Naive thymus-derived CD4-positive, alpha-beta T cell (primary cell): ENCODE measurements at regions not wholly inside any gene's neighbourhood (a gene's known extent, or its start where the extent isn't known, plus 50 kb on each side); places are given as distances from the start of the nearest gene placed in this dataset.

ENCODE experiments used
- ATAC-seq: fragments of 150-1000 bp; cut with Tn5 transposase; 2 replicates; pipeline ENCODE4 v1.10.0; 2021; ENCODE audit warnings: mild to moderate bottlenecking, moderate library complexity
- CTCF ChIA-PET: fragments of 350-600 bp; sonication (Branson Sonifier 250); formaldehyde crosslinking; loops from one replicate; lab custom pipeline; 2021; ENCODE audit warnings: antibody characterized with exemption; lab: Charles Lee
- POLR2A ChIA-PET: fragments of 350-600 bp; sonication (Branson Sonifier 250); formaldehyde crosslinking; loops from one replicate; lab custom pipeline; 2021; ENCODE audit warnings: antibody characterized with exemption, inconsistent platforms; lab: Charles Lee
- DNase-seq, 9 donors: peaks; one replicate each; pipeline versions ENCODE4 v3.0.0 to v3.0.0-alpha.2; 2020 to 2022; ENCODE audit warnings: mixed read lengths in 1 of 9
- H3K27ac ChIP-seq: one replicate; pipeline ENCODE4 v1.7.0; 2013; ENCODE audit warnings: mild to moderate bottlenecking, low read depth, low read length, moderate library complexity
- H3K27me3 ChIP-seq, 2 donors: one replicate each; pipeline ENCODE4 v1.7.0; 2013; ENCODE audit warnings: low read length in 2 of 2, mild to moderate bottlenecking in 2 of 2, moderate library complexity in 2 of 2; ENCODE audit not compliant: control insufficient read depth in 2 of 2, insufficient read depth in 2 of 2
- H3K36me3 ChIP-seq, 3 experiments: 1 replicate in 2 of 3; 2 replicates in 1 of 3; pipeline ENCODE4 v1.7.0; 2013; ENCODE audit warnings: low read length in 3 of 3, mild to moderate bottlenecking in 3 of 3, moderate library complexity in 1 of 3; ENCODE audit not compliant: insufficient read depth in 3 of 3, control insufficient read depth in 2 of 3
- H3K4me1 ChIP-seq, 2 donors: one replicate each; pipeline ENCODE4 v1.7.0; 2013; ENCODE audit warnings: low read length in 2 of 2, mild to moderate bottlenecking in 2 of 2, moderate library complexity in 1 of 2; ENCODE audit not compliant: control insufficient read depth in 2 of 2, insufficient read depth in 2 of 2
- H3K4me3 ChIP-seq: 2 replicates; pipeline ENCODE4 v1.7.0; 2013; ENCODE audit warnings: mild to moderate bottlenecking, low read length
- H3K9me3 ChIP-seq, 3 experiments: 1 replicate in 2 of 3; 2 replicates in 1 of 3; pipeline ENCODE4 v1.7.0; 2013; ENCODE audit warnings: low read length in 3 of 3; ENCODE audit not compliant: control insufficient read depth in 2 of 3
- H3K27ac Mint-ChIP-seq, 9 donors: one replicate each; pipeline ENCODE4 v1.8.0; 2020 to 2022; ENCODE audit warnings: mixed read lengths in 9 of 9, mild to moderate bottlenecking in 8 of 9, moderate library complexity in 5 of 9, inconsistent platforms in 2 of 9
- H3K27me3 Mint-ChIP-seq, 5 donors: one replicate each; pipeline ENCODE4 v1.8.0; 2021 to 2022; ENCODE audit warnings: mixed read lengths in 5 of 5, mild to moderate bottlenecking in 1 of 5
- H3K36me3 Mint-ChIP-seq, 5 donors: one replicate each; pipeline ENCODE4 v1.8.0; 2020 to 2022; ENCODE audit warnings: mixed read lengths in 5 of 5, mild to moderate bottlenecking in 3 of 5, inconsistent platforms in 1 of 5
- H3K4me1 Mint-ChIP-seq, 7 donors: one replicate each; pipeline ENCODE4 v1.8.0; 2020 to 2022; ENCODE audit warnings: mixed read lengths in 7 of 7, mild to moderate bottlenecking in 3 of 7, inconsistent platforms in 1 of 7
- H3K4me3 Mint-ChIP-seq, 10 donors: one replicate each; pipeline ENCODE4 v1.8.0; 2020 to 2022; ENCODE audit warnings: mild to moderate bottlenecking in 10 of 10, mixed read lengths in 10 of 10, moderate library complexity in 6 of 10, inconsistent platforms in 2 of 10
- H3K9me3 Mint-ChIP-seq, 11 donors: one replicate each; pipeline ENCODE4 v1.8.0; 2020 to 2022; ENCODE audit warnings: mixed read lengths in 11 of 11, mild to moderate bottlenecking in 4 of 11, inconsistent platforms in 1 of 11, moderate library complexity in 1 of 11
- intact Hi-C, 2 donors: fragments of 100-400 bp; cut with micrococcal nuclease; formaldehyde crosslinking; loops; one replicate each; pipeline ENCODE4 v1.15.1; 2023

- DNase-seq (no peak), ATAC-seq (no peak)
- ChIA-PET POLR2A (no interaction called here), CTCF (no interaction called here)
- no peaks in the 10 kb centered on the region for H3K36me3 ChIP-seq
- no peaks in the 10 kb centered on the region for H3K27me3 ChIP-seq
- H3K9me3 Mint-ChIP-seq, result peaks cover 8 to 33% (median 18%) of the 10 kb centered on the region in 11 donors
- peaks cover 0 to 5% (median 0%) of the 10 kb centered on the region in 5 donors for H3K27me3 Mint-ChIP-seq
- no peak overlapping the region for H3K27ac ChIP-seq
- H3K4me3 ChIP-seq, result no peak overlapping the region
- no peak overlapping the region for H3K27ac Mint-ChIP-seq
- H3K36me3 Mint-ChIP-seq, result no peaks in the 10 kb centered on the region
- H3K4me3 Mint-ChIP-seq, result no peak overlapping the region
- no peaks in the 10 kb centered on the region for H3K4me1 Mint-ChIP-seq
- intact Hi-C loops, result no loop called here
- H3K9me3 ChIP-seq, result peaks cover 0 to 10% (median 0%) of the 10 kb centered on the region in 3 experiments
- no peaks in the 10 kb centered on the region for H3K4me1 ChIP-seq
These were observed 478.4 kb downstream of the ACTL7B start for GRCh38 chr9:108377382-108377781.

DNA sequence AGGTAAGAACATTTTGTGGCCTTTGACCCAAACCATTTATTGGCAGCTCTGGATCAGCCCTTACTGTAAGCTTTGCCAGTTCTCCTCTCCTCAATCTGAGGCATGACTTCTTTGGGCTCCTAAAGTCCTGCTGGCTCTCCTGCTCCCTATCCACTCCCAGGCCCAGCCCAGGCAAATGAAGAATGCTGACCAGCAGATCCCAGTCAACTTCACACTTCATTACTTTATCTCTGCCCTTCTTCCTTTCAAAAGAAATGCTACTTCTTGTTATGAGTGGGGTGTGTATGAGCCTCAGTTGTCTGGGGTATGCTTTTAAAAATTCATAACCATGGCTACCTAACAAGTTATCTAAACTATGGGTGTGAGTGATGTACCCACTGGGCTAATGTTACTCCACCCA, 479.6 kb downstream of the ACTL7B start:
- ChIA-PET POLR2A (no interaction called here), CTCF (no interaction called here)
- Mint-ChIP-seq H3K9me3 (peaks cover 8 to 46% (median 22%) of the 10 kb centered on the region in 11 donors), H3K27ac (no peak overlapping the region), H3K36me3 (no peaks in the 10 kb centered on the region), H3K4me3 (no peak overlapping the region), H3K27me3 (peaks cover 0 to 5% (median 0%) of the 10 kb centered on the region in 5 donors), H3K4me1 (no peaks in the 10 kb centered on the region)
- no peaks in the 10 kb centered on the region for H3K27me3 ChIP-seq
- H3K36me3 ChIP-seq, result no peaks in the 10 kb centered on the region
- H3K4me3 ChIP-seq, result no peak overlapping the region
- H3K4me1 ChIP-seq, result no peaks in the 10 kb centered on the region
- ATAC-seq (no peak), DNase-seq (no peak)
- intact Hi-C loops, result no loop called here
- H3K9me3 ChIP-seq, result peaks cover 0 to 10% (median 0%) of the 10 kb centered on the region in 3 experiments
- no peak overlapping the region for H3K27ac ChIP-seq

DNA sequence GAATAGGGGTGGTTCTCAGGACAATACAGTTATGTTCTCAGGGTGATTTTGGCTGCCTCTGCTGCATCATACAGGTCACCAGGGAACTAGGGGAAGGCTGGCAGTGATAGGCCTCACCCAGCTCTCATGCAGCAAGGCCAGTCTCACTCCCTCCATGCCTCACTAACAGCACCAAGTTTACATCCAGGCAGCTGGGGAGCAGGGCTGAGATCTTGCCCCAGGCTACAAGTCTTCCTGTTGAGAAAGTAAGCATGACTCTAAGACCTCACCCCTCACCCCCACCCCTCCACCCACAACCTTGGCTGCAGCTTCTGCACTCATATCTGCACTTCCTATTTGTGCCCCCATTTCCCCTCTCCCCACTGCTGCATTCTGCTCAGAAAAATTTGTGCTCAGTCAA, 481.2 kb downstream of the ACTL7B start:
- no peak for ATAC-seq
- intact Hi-C loops, result no loop called here
- no peak for DNase-seq
- Mint-ChIP-seq H3K9me3 (peaks cover 8 to 51% (median 24%) of the 10 kb centered on the region in 11 donors), H3K4me3 (no peak overlapping the region), H3K27me3 (peaks cover 0 to 5% (median 0%) of the 10 kb centered on the region in 5 donors), H3K4me1 (no peaks in the 10 kb centered on the region), H3K36me3 (no peaks in the 10 kb centered on the region), H3K27ac (no peak overlapping the region)
- H3K27ac ChIP-seq, result no peak overlapping the region
- H3K9me3 ChIP-seq, result peaks cover 0 to 10% (median 0%) of the 10 kb centered on the region in 3 experiments
- ChIA-PET CTCF (no interaction called here), POLR2A (no interaction called here)
- H3K36me3 ChIP-seq, result no peaks in the 10 kb centered on the region
- H3K4me3 ChIP-seq, result no peak overlapping the region
- H3K27me3 ChIP-seq, result no peaks in the 10 kb centered on the region
- H3K4me1 ChIP-seq, result no peaks in the 10 kb centered on the region

DNA sequence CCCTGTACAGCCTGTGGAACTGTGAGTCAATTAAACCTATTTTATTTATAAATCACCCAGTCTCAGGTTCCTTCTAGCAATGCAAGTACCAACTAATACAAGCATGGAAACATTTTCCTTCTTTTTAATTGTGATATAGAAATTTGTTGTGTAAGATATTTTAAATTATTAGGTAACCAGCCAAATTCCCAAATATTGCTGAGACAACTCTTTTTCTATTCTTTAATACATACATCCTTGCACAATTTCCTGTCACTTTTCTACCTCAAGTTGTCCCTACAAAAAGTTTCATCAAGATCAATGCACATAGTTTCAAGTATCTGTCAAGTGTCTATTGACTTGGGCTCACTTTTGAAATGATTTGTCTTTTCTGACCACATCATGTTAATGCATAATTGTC, 488.6 kb downstream of the ACTL7B start:
- H3K27ac ChIP-seq, result no peak overlapping the region
- ATAC-seq (no peak), DNase-seq (no peak)
- Mint-ChIP-seq H3K9me3 (peaks cover under 1 to 49% (median 15%) of the 10 kb centered on the region in 11 donors), H3K4me1 (no peaks in the 10 kb centered on the region), H3K27ac (no peak overlapping the region), H3K36me3 (no peaks in the 10 kb centered on the region), H3K27me3 (no peaks in the 10 kb centered on the region), H3K4me3 (no peak overlapping the region)
- no peaks in the 10 kb centered on the region for H3K36me3 ChIP-seq
- peaks cover 0 to 4% (median 0%) of the 10 kb centered on the region in 3 experiments for H3K9me3 ChIP-seq
- no peak overlapping the region for H3K4me3 ChIP-seq
- CTCF ChIA-PET, result no interaction called here
- no peaks in the 10 kb centered on the region for H3K4me1 ChIP-seq
- intact Hi-C loops, result no loop called here
- POLR2A ChIA-PET, result no interaction called here
- H3K27me3 ChIP-seq, result no peaks in the 10 kb centered on the region

GRCh38 chr9:108363311-108363710, 492.5 kb downstream of the ACTL7B start:
- no peaks in the 10 kb centered on the region for H3K27me3 Mint-ChIP-seq
- Histone ChIP-seq H3K9me3 (peaks cover 0 to 4% (median 0%) of the 10 kb centered on the region in 3 experiments), H3K4me1 (no peaks in the 10 kb centered on the region), H3K27ac (no peak overlapping the region), H3K27me3 (no peaks in the 10 kb centered on the region), H3K4me3 (no peak overlapping the region), H3K36me3 (no peaks in the 10 kb centered on the region)
- H3K36me3 Mint-ChIP-seq, result no peaks in the 10 kb centered on the region
- H3K4me1 Mint-ChIP-seq, result no peaks in the 10 kb centered on the region
- DNase-seq, result no peak
- intact Hi-C loops, result no loop called here
- no peak overlapping the region for H3K27ac Mint-ChIP-seq
- no peak for ATAC-seq
- ChIA-PET POLR2A (no interaction called here), CTCF (no interaction called here)
- H3K4me3 Mint-ChIP-seq, result no peak overlapping the region
- peaks cover 1 to 37% (median 13%) of the 10 kb centered on the region in 11 donors for H3K9me3 Mint-ChIP-seq

DNA sequence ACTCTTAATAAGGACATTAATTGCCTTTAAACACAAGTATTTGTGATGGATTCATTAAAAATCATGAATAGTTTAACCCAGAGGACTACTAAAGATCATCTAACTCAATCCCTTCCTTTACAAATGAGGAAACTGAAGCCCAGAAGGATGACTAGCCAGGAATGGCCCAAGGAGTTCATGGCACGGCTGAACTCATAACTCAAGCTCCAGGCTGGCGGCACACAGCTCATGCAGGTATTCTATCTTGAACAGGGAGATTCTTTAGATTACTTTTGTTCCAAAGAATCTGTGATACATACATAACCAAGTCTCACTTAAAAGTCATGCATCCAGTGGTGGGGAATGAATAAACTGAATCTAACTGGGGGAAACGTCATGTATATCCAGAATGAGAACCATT, 495.5 kb downstream of the ACTL7B start:
- POLR2A ChIA-PET, result no interaction called here
- CTCF ChIA-PET, result no interaction called here

DNA sequence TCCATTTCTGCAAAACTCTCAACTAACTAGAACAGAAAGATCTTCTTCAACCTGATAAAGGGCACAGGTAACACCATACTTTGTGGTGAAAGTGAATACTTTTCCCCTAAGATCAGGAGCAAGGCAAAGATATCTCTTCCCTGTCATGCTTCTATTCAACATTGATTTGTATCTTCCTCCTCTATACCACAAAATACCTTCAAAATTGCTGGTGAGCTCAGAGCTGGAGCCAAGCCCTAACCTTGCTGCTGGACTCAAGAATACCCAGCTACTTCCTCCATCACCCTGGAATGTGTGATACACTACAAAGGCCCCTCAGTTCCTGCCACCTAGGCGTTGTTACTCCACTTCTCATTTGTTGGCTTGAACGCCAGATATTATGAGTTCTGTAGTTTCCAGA, 499.0 kb downstream of the ACTL7B start:
- Histone ChIP-seq H3K4me3 (no peak overlapping the region), H3K27ac (no peak overlapping the region), H3K4me1 (no peaks in the 10 kb centered on the region), H3K9me3 (no peaks in the 10 kb centered on the region), H3K36me3 (no peaks in the 10 kb centered on the region), H3K27me3 (no peaks in the 10 kb centered on the region)
- ChIA-PET POLR2A (no interaction called here), CTCF (no interaction called here)
- Mint-ChIP-seq H3K4me3 (no peak overlapping the region), H3K36me3 (peaks cover 0 to 6% (median 0%) of the 10 kb centered on the region in 5 donors), H3K9me3 (peaks cover 1 to 19% (median 8%) of the 10 kb centered on the region in 11 donors), H3K27me3 (peaks cover 0 to 6% (median 0%) of the 10 kb centered on the region in 5 donors), H3K4me1 (no peaks in the 10 kb centered on the region), H3K27ac (no peak overlapping the region)
- DNase-seq, result no peak
- intact Hi-C loops, result no loop called here
- no peak for ATAC-seq

More for the DNA sequence above, 495.5 kb downstream of the ACTL7B start:
- H3K27me3 Mint-ChIP-seq, result no peaks in the 10 kb centered on the region
- H3K4me1 ChIP-seq, result no peaks in the 10 kb centered on the region
- H3K4me3 Mint-ChIP-seq, result no peak overlapping the region
- no peak for DNase-seq
- H3K36me3 Mint-ChIP-seq, result no peaks in the 10 kb centered on the region
- H3K9me3 Mint-ChIP-seq, result peaks cover 2 to 18% (median 6%) of the 10 kb centered on the region in 11 donors
- H3K36me3 ChIP-seq, result no peaks in the 10 kb centered on the region
- no peaks in the 10 kb centered on the region for H3K4me1 Mint-ChIP-seq
- intact Hi-C loops, result no loop called here
- H3K4me3 ChIP-seq, result no peak overlapping the region
- peaks cover 0 to 2% (median 0%) of the 10 kb centered on the region in 3 experiments for H3K9me3 ChIP-seq
- ATAC-seq, result no peak
- no peak overlapping the region for H3K27ac ChIP-seq
- H3K27ac Mint-ChIP-seq, result no peak overlapping the region
- H3K27me3 ChIP-seq, result no peaks in the 10 kb centered on the region
